H1 (cell line): ENCODE measurements at regions not wholly inside any gene's neighbourhood (a gene's known extent, or its start where the extent isn't known, plus 50 kb on each side); places are given as distances from the start of the nearest gene placed in this dataset.

Experiments
- CTCF ChIA-PET: fragments of 300-600 bp; sonication (Branson Sonifier 250); formaldehyde crosslinking; loops from one replicate; lab custom pipeline; 2021; ENCODE audit not compliant: partially characterized antibody; lab: Charles Lee
- POLR2A ChIA-PET: fragments of 300-600 bp; sonication (Branson Sonifier 250); formaldehyde crosslinking; loops from one replicate; lab custom pipeline; 2021; ENCODE audit warnings: inconsistent platforms; ENCODE audit not compliant: partially characterized antibody; lab: Charles Lee
- DNase-seq, 2 experiments: peaks; one replicate each; pipeline versions ENCODE4 v3.0.0 to v3.0.0-alpha.2; 2010 to 2022; ENCODE audit warnings: low spot score in 2 of 2, low read depth in 1 of 2, mixed read lengths in 1 of 2
- FAIRE-seq: peaks from 2 replicates; lab custom pipeline; 2011; peaks lifted over from hg19 to GRCh38; lab: Jason Lieb, UNC
- H2AFZ ChIP-seq: 2 replicates; pipeline ENCODE4 v1.8.1; 2012; ENCODE audit warnings: low read length, inconsistent platforms
- H2AK5ac ChIP-seq: 2 replicates; pipeline ENCODE4 v1.6.1; 2013; ENCODE audit warnings: low read depth, low read length
- H2BK120ac ChIP-seq: replicated peaks from 2 replicates; pipeline ENCODE3; 2013; ENCODE audit warnings: low read depth, low read length, inconsistent platforms
- H2BK12ac ChIP-seq: 2 replicates; pipeline ENCODE4 v1.6.1; 2013; ENCODE audit warnings: low read depth, low read length
- H2BK15ac ChIP-seq: 2 replicates; pipeline ENCODE4 v1.6.1; 2013; ENCODE audit warnings: low read length
- H2BK20ac ChIP-seq: 2 replicates; pipeline ENCODE4 v1.6.1; 2013; ENCODE audit warnings: low read length
- H2BK5ac ChIP-seq: 2 replicates; pipeline ENCODE4 v1.6.1; 2013; ENCODE audit warnings: low read depth, low read length
- H3K14ac ChIP-seq: 2 replicates; pipeline ENCODE4 v1.6.1; 2013; ENCODE audit warnings: inconsistent platforms; ENCODE audit not compliant: insufficient read length
- H3K18ac ChIP-seq: 2 replicates; pipeline ENCODE4 v1.6.1; 2013; ENCODE audit warnings: low read length; ENCODE audit errors: extremely low read depth
- H3K23ac ChIP-seq: 2 replicates; pipeline ENCODE4 v1.6.1; 2013; ENCODE audit warnings: inconsistent platforms; ENCODE audit not compliant: insufficient read length
- H3K23me2 ChIP-seq: 2 replicates; pipeline ENCODE4 v1.6.1; 2013; ENCODE audit warnings: low read depth, low read length
- H3K27ac ChIP-seq: 2 replicates; pipeline ENCODE4 v1.6.1; 2011; ENCODE audit warnings: low read depth, low read length, inconsistent platforms
- H3K27me3 ChIP-seq, 4 experiments: replicated peaks in 1 of 4; 1 replicate in 1 of 4; 2 replicates in 3 of 4; pipeline versions ENCODE4 v1.6.1 to v1.8.1; 2011 to 2013; ENCODE audit warnings: low read length in 3 of 4, mild to moderate bottlenecking in 3 of 4, inconsistent platforms in 2 of 4, mixed read lengths in 2 of 4, moderate library complexity in 1 of 4; ENCODE audit not compliant: control insufficient read depth in 3 of 4, insufficient read depth in 3 of 4; ENCODE audit errors: extremely low read depth in 1 of 4
- H3K36me3 ChIP-seq, 4 experiments: 2 replicates each; pipeline versions ENCODE4 v1.6.1 to v1.8.1; 2011 to 2013; ENCODE audit warnings: mild to moderate bottlenecking in 4 of 4, low read length in 3 of 4, moderate library complexity in 2 of 4, control low read depth in 1 of 4, inconsistent platforms in 1 of 4; ENCODE audit not compliant: insufficient read depth in 4 of 4, control insufficient read depth in 2 of 4
- H3K4ac ChIP-seq: replicated peaks from 2 replicates; pipeline ENCODE3; 2013; ENCODE audit warnings: low read length, low read depth, mixed read lengths, inconsistent platforms; ENCODE audit not compliant: insufficient read length
- H3K4me1 ChIP-seq, 4 experiments: replicated peaks in 1 of 4; 1 replicate in 1 of 4; 2 replicates in 3 of 4; pipeline versions ENCODE4 v1.6.1 to v1.8.1; 2011 to 2013; ENCODE audit warnings: low read length in 3 of 4, inconsistent platforms in 2 of 4, mixed read lengths in 1 of 4; ENCODE audit not compliant: insufficient read depth in 4 of 4, control insufficient read depth in 3 of 4
- H3K4me2 ChIP-seq, 2 experiments: 2 replicates each; pipeline versions ENCODE4 v1.6.1 to v1.8.1; 2011 to 2013; ENCODE audit warnings: low read depth in 2 of 2, low read length in 2 of 2, control low read depth in 1 of 2, inconsistent platforms in 1 of 2, mild to moderate bottlenecking in 1 of 2; ENCODE audit not compliant: insufficient read depth in 1 of 2
- H3K4me3 ChIP-seq, 4 experiments: fragments of 200-600, 300-600 bp in 1 of 4; sonication (generic), shearing (Covaris generic), sonication (Bioruptor Twin) in 1 of 4; 2 replicates each; pipeline versions ENCODE4 v1.5.1 to v1.8.1; 2011 to 2016; ENCODE audit warnings: low read length in 4 of 4, low read depth in 3 of 4, control low read depth in 2 of 4, inconsistent platforms in 2 of 4, mild to moderate bottlenecking in 2 of 4, mixed read lengths in 1 of 4, moderate library complexity in 1 of 4; ENCODE audit not compliant: insufficient read depth in 2 of 4; ENCODE audit errors: extremely low read depth in 1 of 4
- H3K56ac ChIP-seq: replicated peaks from 2 replicates; pipeline ENCODE3; 2013; ENCODE audit warnings: low read depth, mild to moderate bottlenecking, mixed read lengths, low read length, inconsistent platforms; ENCODE audit not compliant: insufficient read length
- H3K79me1 ChIP-seq: 2 replicates; pipeline ENCODE4 v1.6.1; 2013; ENCODE audit warnings: low read depth, low read length, control low read depth
- H3K79me2 ChIP-seq, 2 experiments: 2 replicates each; pipeline versions ENCODE4 v1.6.1 to v1.8.1; 2012 to 2013; ENCODE audit warnings: low read length in 2 of 2, mild to moderate bottlenecking in 2 of 2, inconsistent platforms in 1 of 2; ENCODE audit not compliant: insufficient read depth in 2 of 2, control insufficient read depth in 1 of 2
- H3K9ac ChIP-seq, 4 experiments: replicated peaks in 1 of 4; 1 replicate in 1 of 4; 2 replicates in 3 of 4; pipeline versions ENCODE4 v1.6.1 to v1.8.1; 2011 to 2013; ENCODE audit warnings: low read depth in 3 of 4, low read length in 3 of 4, control low read depth in 2 of 4, mild to moderate bottlenecking in 2 of 4, moderate library complexity in 2 of 4, inconsistent platforms in 1 of 4; ENCODE audit errors: extremely low read depth in 1 of 4
- H3K9me3 ChIP-seq, 2 experiments: 2 replicates each; pipeline versions ENCODE4 v1.6.1 to v1.8.1; 2012 to 2013; ENCODE audit warnings: mild to moderate bottlenecking in 2 of 2, moderate library complexity in 2 of 2, control low read depth in 1 of 2, inconsistent platforms in 1 of 2, low read depth in 1 of 2, low read length in 1 of 2, mixed read lengths in 1 of 2; ENCODE audit not compliant: insufficient read depth in 2 of 2
- H4K20me1 ChIP-seq, 2 experiments: replicated peaks in 1 of 2; 2 replicates each; pipeline versions ENCODE3 to v1.8.1; 2011 to 2013; ENCODE audit warnings: inconsistent platforms in 2 of 2, low read length in 2 of 2, mild to moderate bottlenecking in 1 of 2; ENCODE audit not compliant: insufficient read depth in 2 of 2, control insufficient read depth in 1 of 2
- H4K5ac ChIP-seq: 2 replicates; pipeline ENCODE4 v1.6.1; 2013; ENCODE audit warnings: low read length, low read depth, mixed read lengths, inconsistent platforms; ENCODE audit not compliant: insufficient read length
- H4K8ac ChIP-seq: 2 replicates; pipeline ENCODE4 v1.8.0; 2013; ENCODE audit warnings: mild to moderate bottlenecking, moderate library complexity, low read length, inconsistent platforms; ENCODE audit not compliant: insufficient read depth; ENCODE audit errors: extremely low read depth
- H4K91ac ChIP-seq: replicated peaks from 2 replicates; pipeline ENCODE3; 2013; ENCODE audit warnings: low read length, mixed read lengths, inconsistent platforms; ENCODE audit not compliant: insufficient read length
- BCL11A ChIP-seq, 2 experiments: IDR thresholded peaks; one replicate each; pipeline ENCODE4 v1.6.1; 2011; ENCODE audit warnings: low read depth in 2 of 2, low read length in 2 of 2, mild to moderate bottlenecking in 2 of 2
- GTF2F1 ChIP-seq: IDR thresholded peaks from 2 replicates; pipeline ENCODE4 v1.6.1; 2012; ENCODE audit warnings: low read depth, low read length, improper control_type of control experiment, borderline replicate concordance
- SIX5 ChIP-seq: IDR thresholded peaks from 2 replicates; pipeline ENCODE4 v1.6.1; 2011; ENCODE audit warnings: mild to moderate bottlenecking, low read depth, low read length
- WGBS, 2 experiments: shearing (Covaris generic) in 1 of 2; methylation state at CpG; one replicate each; pipeline versions ENCODE4 v1.1.6 to v1.1.7; 2013 to 2015; ENCODE audit warnings: low lambda C conversion rate in 2 of 2, mixed read lengths in 2 of 2, inconsistent platforms in 1 of 2, low coverage in 1 of 2, missing lambda C conversion rate in 1 of 2; ENCODE audit not compliant: insufficient replicate concordance in 2 of 2, insufficient coverage in 1 of 2, insufficient read length in 1 of 2; ENCODE audit errors: extremely low coverage in 1 of 2, missing lambda C conversion rate in 1 of 2; 5-methylcytosine and 5-hydroxymethylcytosine counted together

DNA sequence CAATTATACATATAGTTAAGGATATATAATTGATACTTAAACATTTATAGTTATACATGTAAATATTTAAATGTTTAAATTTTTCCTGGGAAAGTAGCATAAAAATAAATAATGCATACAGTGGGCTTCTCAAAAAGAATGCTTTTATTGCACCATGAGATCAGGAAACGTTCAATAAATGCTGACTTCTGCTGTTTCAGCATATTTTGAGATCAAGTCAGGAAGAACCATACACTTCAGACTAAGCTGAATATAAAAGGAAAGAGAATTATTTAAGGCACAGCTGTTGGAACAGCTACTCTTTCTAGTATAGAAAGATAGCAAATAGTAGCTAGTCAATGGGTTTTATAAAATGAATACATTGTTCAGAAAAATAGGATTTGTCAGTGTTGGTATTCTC, 1462.3 kb upstream of the CADM2 start:
- Histone ChIP-seq H3K4me2 (no peak overlapping the region), H2BK120ac (no peak overlapping the region), H3K9me3 (no peaks in the 10 kb centered on the region), H2BK15ac (no peak overlapping the region), H3K27me3 (no peaks in the 10 kb centered on the region), H4K20me1 (no peaks in the 10 kb centered on the region), H3K18ac (no peak overlapping the region), H4K5ac (no peak overlapping the region), H3K79me2 (no peaks in the 10 kb centered on the region), H2BK5ac (no peak overlapping the region), H4K91ac (no peak overlapping the region), H2AFZ (no peak overlapping the region), H3K23ac (no peak overlapping the region), H3K23me2 (no peaks in the 10 kb centered on the region), H4K8ac (no peak overlapping the region), H2BK20ac (no peak overlapping the region), H2BK12ac (no peak overlapping the region), H2AK5ac (no peak overlapping the region), H3K27ac (no peak overlapping the region), H3K4ac (no peak overlapping the region), H3K14ac (no peak overlapping the region), H3K56ac (no peak overlapping the region), H3K4me1 (no peaks in the 10 kb centered on the region), H3K9ac (no peak overlapping the region), H3K79me1 (no peaks in the 10 kb centered on the region), H3K4me3 (no peak overlapping the region), H3K36me3 (no peaks in the 10 kb centered on the region)
- DNase-seq = no peak
- CTCF ChIA-PET = no interaction called here
- POLR2A ChIA-PET = no interaction called here
- no peak for FAIRE-seq
- WGBS, 2 experiments = 82% methylated on average over 1 of the region's 1 CpG; no CpG with 5 or more reads in 1 of the 2 experiments
- TF ChIP-seq SIX5 = no peak
- TF ChIP-seq BCL11A (IDR thresholded peaks at IDR 0.05; ENCODE audit: low read depth in 2 of 2, low read length in 2 of 2) = no peak
- no peak for TF ChIP-seq GTF2F1
